ENCODE measurements at regions not wholly inside any gene's neighbourhood (a gene's known extent, or its start where the extent isn't known, plus 50 kb on each side); places are given as distances from the start of the nearest gene placed in this dataset.

- no peaks in the 10 kb centered on the region for H3K27me3 Mint-ChIP-seq
- ChIA-PET POLR2A (ENCODE audit: partially characterized antibody) (no interaction called here), CTCF (ENCODE audit: partially characterized antibody) (no interaction called here)
Observed at GRCh38 chr14:86513564-86513963, 983.6 kb downstream of the FLRT2 start.

GRCh38 chr14:86513056-86513455, 983.1 kb downstream of the FLRT2 start:
- POLR2A ChIA-PET (ENCODE audit: partially characterized antibody) = no interaction called here
- H3K4me3 Mint-ChIP-seq = no peak overlapping the region
- intact Hi-C loops (cut with micrococcal nuclease) = no loop called here
- Histone ChIP-seq H3K4me3 (ENCODE audit: low read length in 2 of 2) (no peak overlapping the region), H3K4me1 (ENCODE audit: insufficient read depth, low read length) (no peaks in the 10 kb centered on the region), H3K9me3 (ENCODE audit: control insufficient read depth in 1 of 2, low read length in 2 of 2) (no peaks in the 10 kb centered on the region), H3K27ac (ENCODE audit: low read depth, low read length) (no peak overlapping the region), H3K27me3 (ENCODE audit: insufficient read depth, low read length) (no peaks in the 10 kb centered on the region), H3K36me3 (ENCODE audit: insufficient read depth, low read length) (no peaks in the 10 kb centered on the region)
- no peak for DNase-seq
- no peaks in the 10 kb centered on the region for H3K36me3 Mint-ChIP-seq
- CTCF ChIA-PET (ENCODE audit: partially characterized antibody) = no interaction called here
- no peaks in the 10 kb centered on the region for H3K4me1 Mint-ChIP-seq
- H3K27ac Mint-ChIP-seq = no peak overlapping the region
- H3K9me3 Mint-ChIP-seq = peaks cover 0 to 5% (median 4%) of the 10 kb centered on the region in 8 donors
- no peaks in the 10 kb centered on the region for H3K27me3 Mint-ChIP-seq

More at GRCh38 chr14:86513564-86513963, 983.6 kb downstream of the FLRT2 start:
- Histone ChIP-seq H3K27me3 (ENCODE audit: insufficient read depth, low read length) (no peaks in the 10 kb centered on the region), H3K4me1 (ENCODE audit: insufficient read depth, low read length) (no peaks in the 10 kb centered on the region), H3K9me3 (ENCODE audit: control insufficient read depth in 1 of 2, low read length in 2 of 2) (no peaks in the 10 kb centered on the region), H3K4me3 (ENCODE audit: low read length in 2 of 2) (no peak overlapping the region), H3K27ac (ENCODE audit: low read depth, low read length) (no peak overlapping the region), H3K36me3 (ENCODE audit: insufficient read depth, low read length) (no peaks in the 10 kb centered on the region)
- no peak overlapping the region for H3K27ac Mint-ChIP-seq
- no peak overlapping the region for H3K4me3 Mint-ChIP-seq
- H3K36me3 Mint-ChIP-seq = no peaks in the 10 kb centered on the region
- H3K9me3 Mint-ChIP-seq = peaks cover 0 to 5% (median 4%) of the 10 kb centered on the region in 8 donors
- H3K4me1 Mint-ChIP-seq = no peaks in the 10 kb centered on the region
- DNase-seq = no peak
- intact Hi-C loops (cut with micrococcal nuclease) = no loop called here

- Mint-ChIP-seq H3K9me3 (peaks cover 0 to 5% (median 2%) of the 10 kb centered on the region in 8 donors), H3K4me3 (no peak overlapping the region), H3K27me3 (no peaks in the 10 kb centered on the region), H3K27ac (no peak overlapping the region), H3K4me1 (no peaks in the 10 kb centered on the region), H3K36me3 (no peaks in the 10 kb centered on the region)
- Histone ChIP-seq H3K4me1 (ENCODE audit: insufficient read depth, low read length) (no peaks in the 10 kb centered on the region), H3K27ac (ENCODE audit: low read depth, low read length) (no peak overlapping the region), H3K9me3 (ENCODE audit: control insufficient read depth in 1 of 2, low read length in 2 of 2) (no peaks in the 10 kb centered on the region), H3K36me3 (ENCODE audit: insufficient read depth, low read length) (no peaks in the 10 kb centered on the region), H3K27me3 (ENCODE audit: insufficient read depth, low read length) (no peaks in the 10 kb centered on the region), H3K4me3 (ENCODE audit: low read length in 2 of 2) (no peak overlapping the region)
- ChIA-PET CTCF (ENCODE audit: partially characterized antibody) (no interaction called here), POLR2A (ENCODE audit: partially characterized antibody) (no interaction called here)
- DNase-seq = no peak
- intact Hi-C loops (cut with micrococcal nuclease) = no loop called here
Observed at GRCh38 chr14:86510491-86510890, 980.5 kb downstream of the FLRT2 start.

GRCh38 chr14:86505808-86506207, 975.9 kb downstream of the FLRT2 start:
- POLR2A ChIA-PET (ENCODE audit: partially characterized antibody) = no interaction called here
- CTCF ChIA-PET (ENCODE audit: partially characterized antibody) = no interaction called here
- no peaks in the 10 kb centered on the region for H3K36me3 ChIP-seq (ENCODE audit: insufficient read depth, low read length)
- Mint-ChIP-seq H3K4me3 (no peak overlapping the region), H3K27me3 (no peaks in the 10 kb centered on the region), H3K27ac (no peak overlapping the region), H3K4me1 (peaks cover 0 to 12% (median 2%) of the 10 kb centered on the region in 4 donors), H3K36me3 (no peaks in the 10 kb centered on the region), H3K9me3 (peaks cover 0 to 2% (median 0%) of the 10 kb centered on the region in 8 donors)
- no peak overlapping the region for H3K27ac ChIP-seq (ENCODE audit: low read depth, low read length)
- no peaks in the 10 kb centered on the region for H3K4me1 ChIP-seq (ENCODE audit: insufficient read depth, low read length)
- no peak overlapping the region for H3K4me3 ChIP-seq (ENCODE audit: low read length in 2 of 2)
- H3K9me3 ChIP-seq (ENCODE audit: control insufficient read depth in 1 of 2, low read length in 2 of 2) = no peaks in the 10 kb centered on the region
- DNase-seq = no peak
- no peaks in the 10 kb centered on the region for H3K27me3 ChIP-seq (ENCODE audit: insufficient read depth, low read length)
- intact Hi-C loops (cut with micrococcal nuclease) = no loop called here

DNA sequence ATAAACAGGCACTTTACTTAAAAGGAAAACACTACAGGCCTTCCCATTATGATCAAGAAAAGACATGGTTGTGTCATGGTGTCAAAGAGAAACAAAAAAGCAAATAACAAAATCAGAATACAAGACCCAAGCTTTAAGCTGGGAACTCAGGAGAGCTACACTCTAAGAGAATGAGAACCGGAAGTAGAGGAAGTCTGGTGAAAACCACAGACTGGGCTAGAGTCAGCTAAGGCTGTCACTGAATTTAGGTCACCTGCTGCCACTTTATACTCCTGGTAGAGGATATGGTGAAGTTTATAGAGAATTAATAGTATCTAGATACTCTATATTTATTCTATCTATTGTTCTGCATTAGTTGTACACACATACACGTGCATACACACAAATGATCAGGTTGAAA, 971.7 kb downstream of the FLRT2 start:
- Mint-ChIP-seq H3K36me3 (no peaks in the 10 kb centered on the region), H3K27ac (peak overlapping the region in 1 of 7 donors; percentile 11), H3K27me3 (no peaks in the 10 kb centered on the region), H3K4me1 (peaks cover 0 to 17% (median 2%) of the 10 kb centered on the region in 4 donors), H3K9me3 (peaks cover 0 to 12% (median 2%) of the 10 kb centered on the region in 8 donors), H3K4me3 (peak overlapping the region in 5 of 8 donors; percentile 3 to 68 (median 40))
- H3K27ac ChIP-seq (ENCODE audit: low read depth, low read length) = no peak overlapping the region
- intact Hi-C loops (cut with micrococcal nuclease) = no loop called here
- CTCF ChIA-PET (ENCODE audit: partially characterized antibody) = no interaction called here
- no peaks in the 10 kb centered on the region for H3K9me3 ChIP-seq (ENCODE audit: control insufficient read depth in 1 of 2, low read length in 2 of 2)
- POLR2A ChIA-PET (ENCODE audit: partially characterized antibody) = no interaction called here
- peak in 4 of 5 donors; percentile 2 to 14 (median 6) for DNase-seq
- no peaks in the 10 kb centered on the region for H3K4me1 ChIP-seq (ENCODE audit: insufficient read depth, low read length)
- no peak overlapping the region for H3K4me3 ChIP-seq (ENCODE audit: low read length in 2 of 2)
- H3K36me3 ChIP-seq (ENCODE audit: insufficient read depth, low read length) = no peaks in the 10 kb centered on the region
- no peaks in the 10 kb centered on the region for H3K27me3 ChIP-seq (ENCODE audit: insufficient read depth, low read length)

DNA sequence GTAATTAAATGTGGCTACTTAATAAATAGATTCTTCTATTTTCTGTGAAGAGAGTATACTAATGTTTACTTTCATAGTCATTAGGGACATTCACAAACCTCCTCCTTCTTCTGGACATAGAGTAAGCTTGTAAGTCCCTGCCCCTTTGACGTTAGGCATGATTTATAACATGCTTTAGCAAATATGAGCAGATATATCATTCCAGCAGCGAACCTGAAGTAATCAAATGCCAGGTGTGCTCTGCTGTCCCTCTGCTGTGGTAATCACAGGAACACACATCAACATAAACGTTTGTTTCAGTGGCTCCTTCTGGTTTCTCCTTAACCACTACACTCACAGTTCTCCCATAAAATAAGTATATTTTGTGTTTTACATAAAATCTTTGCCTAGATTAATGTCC, 961.8 kb downstream of the FLRT2 start:
- H3K36me3 Mint-ChIP-seq = no peaks in the 10 kb centered on the region
- H3K36me3 ChIP-seq (ENCODE audit: insufficient read depth, low read length) = no peaks in the 10 kb centered on the region
- intact Hi-C loops (cut with micrococcal nuclease) = no loop called here
- no peak overlapping the region for H3K27ac Mint-ChIP-seq
- no peak overlapping the region for H3K4me3 Mint-ChIP-seq
- H3K4me1 Mint-ChIP-seq = no peaks in the 10 kb centered on the region
- DNase-seq = no peak
- POLR2A ChIA-PET (ENCODE audit: partially characterized antibody) = no interaction called here
- no peaks in the 10 kb centered on the region for H3K27me3 ChIP-seq (ENCODE audit: insufficient read depth, low read length)
- H3K4me3 ChIP-seq (ENCODE audit: low read length in 2 of 2) = no peak overlapping the region
- CTCF ChIA-PET (ENCODE audit: partially characterized antibody) = no interaction called here
- no peaks in the 10 kb centered on the region for H3K9me3 ChIP-seq (ENCODE audit: control insufficient read depth in 1 of 2, low read length in 2 of 2)
- peaks cover 0 to 5% (median 1%) of the 10 kb centered on the region in 8 donors for H3K9me3 Mint-ChIP-seq
- H3K27ac ChIP-seq (ENCODE audit: low read depth, low read length) = no peak overlapping the region
- H3K4me1 ChIP-seq (ENCODE audit: insufficient read depth, low read length) = no peaks in the 10 kb centered on the region
- H3K27me3 Mint-ChIP-seq = no peaks in the 10 kb centered on the region

DNA sequence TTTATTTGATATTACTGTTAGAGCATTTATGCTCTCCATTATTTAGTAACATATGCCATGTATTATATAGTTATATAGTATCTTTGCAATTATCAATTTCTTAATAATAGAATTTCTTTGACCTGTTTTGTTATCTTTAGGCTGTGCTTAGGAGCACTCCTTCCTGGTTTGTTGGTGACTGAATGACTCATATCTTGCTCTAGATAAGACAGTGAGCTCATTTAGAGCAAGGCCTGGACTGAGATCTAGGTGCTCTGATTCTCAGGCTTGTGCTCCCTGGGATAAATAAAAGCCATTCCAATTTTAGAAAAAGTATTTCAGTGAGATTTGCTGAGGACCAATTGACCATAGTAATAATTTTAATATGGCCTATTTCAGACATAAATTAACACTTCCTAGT, 951.2 kb downstream of the FLRT2 start:
- Histone ChIP-seq H3K27ac (ENCODE audit: low read depth, low read length) (no peak overlapping the region), H3K9me3 (ENCODE audit: control insufficient read depth in 1 of 2, low read length in 2 of 2) (no peaks in the 10 kb centered on the region), H3K36me3 (ENCODE audit: insufficient read depth, low read length) (no peaks in the 10 kb centered on the region), H3K4me1 (ENCODE audit: insufficient read depth, low read length) (no peaks in the 10 kb centered on the region), H3K4me3 (ENCODE audit: low read length in 2 of 2) (no peak overlapping the region), H3K27me3 (ENCODE audit: insufficient read depth, low read length) (no peaks in the 10 kb centered on the region)
- H3K27me3 Mint-ChIP-seq = no peaks in the 10 kb centered on the region
- no peaks in the 10 kb centered on the region for H3K36me3 Mint-ChIP-seq
- no peaks in the 10 kb centered on the region for H3K4me1 Mint-ChIP-seq
- CTCF ChIA-PET (ENCODE audit: partially characterized antibody) = no interaction called here
- no peak for DNase-seq
- intact Hi-C loops (cut with micrococcal nuclease) = no loop called here
- no peak overlapping the region for H3K4me3 Mint-ChIP-seq
- H3K9me3 Mint-ChIP-seq = peaks cover 0 to 5% (median 2%) of the 10 kb centered on the region in 8 donors
- POLR2A ChIA-PET (ENCODE audit: partially characterized antibody) = no interaction called here
- no peak overlapping the region for H3K27ac Mint-ChIP-seq

DNA sequence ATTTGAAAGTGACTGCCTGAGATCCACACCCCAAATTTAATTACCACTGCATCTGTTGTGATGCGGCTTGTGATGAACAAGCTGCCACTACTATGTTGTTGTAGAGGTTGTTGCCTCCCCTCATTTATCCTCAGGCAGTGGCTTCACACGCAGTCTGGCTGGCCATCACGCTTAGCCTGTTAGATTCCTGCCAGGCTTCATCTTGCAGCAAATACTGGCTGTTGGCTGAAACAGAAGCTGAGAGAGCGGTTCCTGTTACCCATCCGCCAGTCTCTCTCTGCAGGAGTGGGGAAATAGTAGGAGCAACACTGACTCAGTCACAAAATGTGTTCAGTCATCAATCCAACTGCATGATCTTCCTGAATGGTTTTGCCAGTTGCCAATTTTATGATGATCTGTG, 934.4 kb downstream of the FLRT2 start:
- no peak overlapping the region for H3K27ac ChIP-seq (ENCODE audit: low read depth, low read length)
- no peak for DNase-seq
- Mint-ChIP-seq H3K9me3 (peaks cover 0 to 4% (median 3%) of the 10 kb centered on the region in 8 donors), H3K36me3 (no peaks in the 10 kb centered on the region), H3K27ac (no peak overlapping the region), H3K4me1 (no peaks in the 10 kb centered on the region), H3K4me3 (no peak overlapping the region), H3K27me3 (no peaks in the 10 kb centered on the region)
- no peak overlapping the region for H3K4me3 ChIP-seq (ENCODE audit: low read length in 2 of 2)
- H3K27me3 ChIP-seq (ENCODE audit: insufficient read depth, low read length) = no peaks in the 10 kb centered on the region
- H3K36me3 ChIP-seq (ENCODE audit: insufficient read depth, low read length) = no peaks in the 10 kb centered on the region
- ChIA-PET POLR2A (ENCODE audit: partially characterized antibody) (no interaction called here), CTCF (ENCODE audit: partially characterized antibody) (no interaction called here)
- H3K4me1 ChIP-seq (ENCODE audit: insufficient read depth, low read length) = no peaks in the 10 kb centered on the region
- intact Hi-C loops (cut with micrococcal nuclease) = no loop called here
- no peaks in the 10 kb centered on the region for H3K9me3 ChIP-seq (ENCODE audit: control insufficient read depth in 1 of 2, low read length in 2 of 2)
